ENCODE measurements at regions not wholly inside any gene's neighbourhood (a gene's known extent, or its start where the extent isn't known, plus 50 kb on each side); places are given as distances from the start of the nearest gene placed in this dataset.

GRCh38 chr5:174399411-174399810, 325.0 kb upstream of the MSX2 start:
- Histone ChIP-seq H3K27ac (ENCODE audit: insufficient read depth in 1 of 2, low read depth in 1 of 2, low read length in 2 of 2, poor library complexity in 1 of 2, severe bottlenecking in 2 of 2) (no peak overlapping the region), H3K27me3 (replicated peaks in 2 of 5; ENCODE audit: control insufficient read depth in 4 of 5, insufficient read depth in 5 of 5, low read length in 4 of 5) (peaks cover 0 to 28% (median 7%) of the 10 kb centered on the region in 5 experiments), H3K4me3 (ENCODE audit: control insufficient read depth in 1 of 7, extremely low read depth in 1 of 7, insufficient read depth in 4 of 7, low read depth in 2 of 7, low read length in 6 of 7) (no peak overlapping the region), H3K9me3 (ENCODE audit: control extremely low read depth in 1 of 5, control insufficient read depth in 4 of 5, insufficient read depth in 2 of 5, low read depth in 1 of 5, low read length in 4 of 5) (no peaks in the 10 kb centered on the region), H3K4me1 (ENCODE audit: control extremely low read depth in 1 of 4, control insufficient read depth in 4 of 4, insufficient read depth in 4 of 4, low read length in 3 of 4) (no peaks in the 10 kb centered on the region), H3K36me3 (ENCODE audit: control insufficient read depth in 4 of 4, insufficient read depth in 4 of 4, low read length in 3 of 4) (no peaks in the 10 kb centered on the region)
- WGBS (ENCODE audit: insufficient coverage), result 33% methylated on average over 2 of the region's 2 CpGs
- DNase-seq, result no peak
- ChIA-PET CTCF (no interaction called here), POLR2A (no interaction called here)

- Histone ChIP-seq H3K27ac (ENCODE audit: insufficient read depth in 1 of 2, low read depth in 1 of 2, low read length in 2 of 2, poor library complexity in 1 of 2, severe bottlenecking in 2 of 2) (no peak overlapping the region), H3K4me3 (ENCODE audit: control insufficient read depth in 1 of 7, extremely low read depth in 1 of 7, insufficient read depth in 4 of 7, low read depth in 2 of 7, low read length in 6 of 7) (no peak overlapping the region), H3K27me3 (replicated peaks in 2 of 5; ENCODE audit: control insufficient read depth in 4 of 5, insufficient read depth in 5 of 5, low read length in 4 of 5) (peaks cover 0 to 38% (median 9%) of the 10 kb centered on the region in 5 experiments), H3K36me3 (ENCODE audit: control insufficient read depth in 4 of 4, insufficient read depth in 4 of 4, low read length in 3 of 4) (no peaks in the 10 kb centered on the region), H3K4me1 (ENCODE audit: control extremely low read depth in 1 of 4, control insufficient read depth in 4 of 4, insufficient read depth in 4 of 4, low read length in 3 of 4) (no peaks in the 10 kb centered on the region), H3K9me3 (ENCODE audit: control extremely low read depth in 1 of 5, control insufficient read depth in 4 of 5, insufficient read depth in 2 of 5, low read depth in 1 of 5, low read length in 4 of 5) (no peaks in the 10 kb centered on the region)
- ChIA-PET POLR2A (no interaction called here), CTCF (no interaction called here)
- 75% methylated on average over 1 of the region's 3 CpGs for WGBS (ENCODE audit: insufficient coverage)
- DNase-seq, result no peak
Observed at GRCh38 chr5:174400461-174400860, 323.9 kb upstream of the MSX2 start.

- Histone ChIP-seq H3K27ac (ENCODE audit: insufficient read depth in 1 of 2, low read depth in 1 of 2, low read length in 2 of 2, poor library complexity in 1 of 2, severe bottlenecking in 2 of 2) (no peak overlapping the region), H3K36me3 (ENCODE audit: control insufficient read depth in 4 of 4, insufficient read depth in 4 of 4, low read length in 3 of 4) (no peaks in the 10 kb centered on the region), H3K4me3 (ENCODE audit: control insufficient read depth in 1 of 7, extremely low read depth in 1 of 7, insufficient read depth in 4 of 7, low read depth in 2 of 7, low read length in 6 of 7) (no peak overlapping the region), H3K27me3 (replicated peaks in 2 of 5; ENCODE audit: control insufficient read depth in 4 of 5, insufficient read depth in 5 of 5, low read length in 4 of 5) (peaks cover 0 to 36% (median 9%) of the 10 kb centered on the region in 5 experiments), H3K4me1 (ENCODE audit: control extremely low read depth in 1 of 4, control insufficient read depth in 4 of 4, insufficient read depth in 4 of 4, low read length in 3 of 4) (no peaks in the 10 kb centered on the region), H3K9me3 (ENCODE audit: control extremely low read depth in 1 of 5, control insufficient read depth in 4 of 5, insufficient read depth in 2 of 5, low read depth in 1 of 5, low read length in 4 of 5) (no peaks in the 10 kb centered on the region)
- ChIA-PET POLR2A (no interaction called here), CTCF (no interaction called here)
- DNase-seq, result no peak
- 100% methylated on average over 1 of the region's 5 CpGs for WGBS (ENCODE audit: insufficient coverage)
Observed at GRCh38 chr5:174401793-174402192, 322.6 kb upstream of the MSX2 start.

GRCh38 chr5:174402222-174402812, 322.1 kb upstream of the MSX2 start:
- H3K36me3 ChIP-seq (ENCODE audit: control insufficient read depth in 4 of 4, insufficient read depth in 4 of 4, low read length in 3 of 4), result no peaks in the 10 kb centered on the region
- H3K27ac ChIP-seq (ENCODE audit: insufficient read depth in 1 of 2, low read depth in 1 of 2, low read length in 2 of 2, poor library complexity in 1 of 2, severe bottlenecking in 2 of 2), result no peak overlapping the region
- ChIA-PET CTCF (no interaction called here), POLR2A (no interaction called here)
- no peak overlapping the region for H3K4me3 ChIP-seq (ENCODE audit: control insufficient read depth in 1 of 7, extremely low read depth in 1 of 7, insufficient read depth in 4 of 7, low read depth in 2 of 7, low read length in 6 of 7)
- 75% methylated on average over 2 of the region's 4 CpGs for WGBS (ENCODE audit: insufficient coverage)
- peaks cover 0 to 35% (median 9%) of the 10 kb centered on the region in 5 experiments for H3K27me3 ChIP-seq (replicated peaks in 2 of 5; ENCODE audit: control insufficient read depth in 4 of 5, insufficient read depth in 5 of 5, low read length in 4 of 5)
- H3K9me3 ChIP-seq (ENCODE audit: control extremely low read depth in 1 of 5, control insufficient read depth in 4 of 5, insufficient read depth in 2 of 5, low read depth in 1 of 5, low read length in 4 of 5), result no peaks in the 10 kb centered on the region
- DNase-seq, result no peak
- H3K4me1 ChIP-seq (ENCODE audit: control extremely low read depth in 1 of 4, control insufficient read depth in 4 of 4, insufficient read depth in 4 of 4, low read length in 3 of 4), result no peaks in the 10 kb centered on the region

GRCh38 chr5:174404848-174405247, 319.5 kb upstream of the MSX2 start:
- CTCF ChIA-PET, result interaction anchor here (1.6 kb wide), 2 partner anchors 15 to 388 kb away, joined by 3 to 5 read pairs; no protein-coding TSS in a partner anchor
- DNase-seq, result no peak
- no peaks in the 10 kb centered on the region for H3K36me3 ChIP-seq (ENCODE audit: control insufficient read depth in 4 of 4, insufficient read depth in 4 of 4, low read length in 3 of 4)
- H3K4me3 ChIP-seq (ENCODE audit: control insufficient read depth in 1 of 7, extremely low read depth in 1 of 7, insufficient read depth in 4 of 7, low read depth in 2 of 7, low read length in 6 of 7), result no peak overlapping the region
- 93% methylated on average over 5 of the region's 5 CpGs for WGBS (ENCODE audit: insufficient coverage)
- no peaks in the 10 kb centered on the region for H3K4me1 ChIP-seq (ENCODE audit: control extremely low read depth in 1 of 4, control insufficient read depth in 4 of 4, insufficient read depth in 4 of 4, low read length in 3 of 4)
- peaks cover 0 to 15% (median 4%) of the 10 kb centered on the region in 5 experiments for H3K27me3 ChIP-seq (replicated peaks in 2 of 5; ENCODE audit: control insufficient read depth in 4 of 5, insufficient read depth in 5 of 5, low read length in 4 of 5)
- no peak overlapping the region for H3K27ac ChIP-seq (ENCODE audit: insufficient read depth in 1 of 2, low read depth in 1 of 2, low read length in 2 of 2, poor library complexity in 1 of 2, severe bottlenecking in 2 of 2)
- peaks cover 0 to 2% (median 0%) of the 10 kb centered on the region in 5 experiments for H3K9me3 ChIP-seq (ENCODE audit: control extremely low read depth in 1 of 5, control insufficient read depth in 4 of 5, insufficient read depth in 2 of 5, low read depth in 1 of 5, low read length in 4 of 5)
- POLR2A ChIA-PET, result no interaction called here

GRCh38 chr5:174409070-174409469, 315.3 kb upstream of the MSX2 start:
- ChIA-PET CTCF (interaction anchor here (0.8 to 2.8 kb wide), 2 partner anchors 10 to 213 kb away, joined by 3 to 15 read pairs; no protein-coding TSS in a partner anchor), POLR2A (interaction anchor here (0.6 kb wide), 1 partner anchor 397 kb away, joined by 5 read pairs; no protein-coding TSS in a partner anchor)
- DNase-seq, result peak; percentile 22 to 42 (median 34)
- H3K4me1 ChIP-seq (ENCODE audit: control extremely low read depth in 1 of 4, control insufficient read depth in 4 of 4, insufficient read depth in 4 of 4, low read length in 3 of 4), result no peaks in the 10 kb centered on the region
- H3K27ac ChIP-seq (ENCODE audit: insufficient read depth in 1 of 2, low read depth in 1 of 2, low read length in 2 of 2, poor library complexity in 1 of 2, severe bottlenecking in 2 of 2), result no peak overlapping the region
- H3K9me3 ChIP-seq (ENCODE audit: control extremely low read depth in 1 of 5, control insufficient read depth in 4 of 5, insufficient read depth in 2 of 5, low read depth in 1 of 5, low read length in 4 of 5), result peaks cover 0 to 3% (median 0%) of the 10 kb centered on the region in 5 experiments
- peaks cover 0 to 10% (median 7%) of the 10 kb centered on the region in 5 experiments for H3K27me3 ChIP-seq (replicated peaks in 2 of 5; ENCODE audit: control insufficient read depth in 4 of 5, insufficient read depth in 5 of 5, low read length in 4 of 5)
- WGBS (ENCODE audit: insufficient coverage), result 52% methylated on average over 2 of the region's 3 CpGs
- no peak overlapping the region for H3K4me3 ChIP-seq (ENCODE audit: control insufficient read depth in 1 of 7, extremely low read depth in 1 of 7, insufficient read depth in 4 of 7, low read depth in 2 of 7, low read length in 6 of 7)
- no peaks in the 10 kb centered on the region for H3K36me3 ChIP-seq (ENCODE audit: control insufficient read depth in 4 of 4, insufficient read depth in 4 of 4, low read length in 3 of 4)

GRCh38 chr5:174409971-174410370, 314.4 kb upstream of the MSX2 start:
- ChIA-PET CTCF (interaction anchor here (2.8 kb wide), 1 partner anchor 9 kb away, joined by 15 read pairs; no protein-coding TSS in a partner anchor), POLR2A (no interaction called here)
- no CpG with 5 or more reads among the region's 1 CpG for WGBS (ENCODE audit: insufficient coverage)

More at GRCh38 chr5:174409971-174410370, 314.4 kb upstream of the MSX2 start:
- Histone ChIP-seq H3K36me3 (ENCODE audit: control insufficient read depth in 4 of 4, insufficient read depth in 4 of 4, low read length in 3 of 4) (no peaks in the 10 kb centered on the region), H3K4me1 (ENCODE audit: control extremely low read depth in 1 of 4, control insufficient read depth in 4 of 4, insufficient read depth in 4 of 4, low read length in 3 of 4) (no peaks in the 10 kb centered on the region), H3K27ac (ENCODE audit: insufficient read depth in 1 of 2, low read depth in 1 of 2, low read length in 2 of 2, poor library complexity in 1 of 2, severe bottlenecking in 2 of 2) (no peak overlapping the region), H3K9me3 (ENCODE audit: control extremely low read depth in 1 of 5, control insufficient read depth in 4 of 5, insufficient read depth in 2 of 5, low read depth in 1 of 5, low read length in 4 of 5) (peaks cover 0 to 3% (median 0%) of the 10 kb centered on the region in 5 experiments), H3K27me3 (replicated peaks in 2 of 5; ENCODE audit: control insufficient read depth in 4 of 5, insufficient read depth in 5 of 5, low read length in 4 of 5) (peaks cover 0 to 12% (median 4%) of the 10 kb centered on the region in 5 experiments), H3K4me3 (ENCODE audit: control insufficient read depth in 1 of 7, extremely low read depth in 1 of 7, insufficient read depth in 4 of 7, low read depth in 2 of 7, low read length in 6 of 7) (no peak overlapping the region)
- no peak for DNase-seq

All from common myeloid progenitor, CD34-positive (primary cell).